GM21423 (cell line): ENCODE measurements at regions not wholly inside any gene's neighbourhood (a gene's known extent, or its start where the extent isn't known, plus 50 kb on each side); places are given as distances from the start of the nearest gene placed in this dataset.

ENCODE experiments used
- ATAC-seq: cut with Tn5 transposase; IDR thresholded peaks from one replicate; pipeline ENCODE4 v1.9.1; 2021; ENCODE audit warnings: mild to moderate bottlenecking, moderate library complexity; ENCODE audit not compliant: unreplicated experiment

DNA sequence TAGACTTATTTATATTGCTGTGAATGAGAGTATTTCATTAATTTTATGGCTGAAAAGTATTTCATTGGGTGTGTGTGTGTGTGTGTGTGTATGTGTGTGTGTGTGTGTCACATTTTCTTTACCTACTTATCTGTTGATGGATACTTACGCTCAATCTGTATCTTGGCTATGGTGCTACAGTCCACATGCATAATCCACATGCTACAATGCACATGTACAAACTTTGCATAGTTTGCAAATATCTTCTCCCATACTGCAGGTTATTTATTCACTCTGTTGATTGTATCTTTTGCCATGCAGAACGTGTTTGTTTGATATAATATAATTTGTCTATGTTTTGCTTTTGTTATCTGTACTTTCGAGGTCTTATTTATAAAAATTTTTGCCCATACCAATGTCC lies 167.8 kb downstream of the RAB28 start:
- ATAC-seq, result no peak

DNA sequence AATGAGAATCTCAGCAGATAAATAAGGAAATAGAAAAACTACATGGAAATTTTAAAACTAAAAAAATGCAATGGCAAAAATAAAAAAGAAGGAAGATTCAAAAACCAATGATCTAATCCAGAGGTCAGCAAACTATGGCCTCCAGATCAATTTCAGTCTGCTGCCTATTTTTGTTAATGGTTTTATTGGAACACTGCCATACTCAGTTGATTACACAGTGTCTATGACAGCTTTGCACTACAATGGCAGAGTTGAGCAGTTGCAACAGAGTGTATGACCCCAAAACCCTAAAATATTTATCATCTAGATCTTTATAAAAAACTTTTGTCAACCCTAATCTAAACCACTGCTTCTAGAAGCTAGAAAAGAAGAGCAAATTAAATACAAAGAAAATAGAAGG lies 170.3 kb downstream of the RAB28 start:
- no peak for ATAC-seq

DNA sequence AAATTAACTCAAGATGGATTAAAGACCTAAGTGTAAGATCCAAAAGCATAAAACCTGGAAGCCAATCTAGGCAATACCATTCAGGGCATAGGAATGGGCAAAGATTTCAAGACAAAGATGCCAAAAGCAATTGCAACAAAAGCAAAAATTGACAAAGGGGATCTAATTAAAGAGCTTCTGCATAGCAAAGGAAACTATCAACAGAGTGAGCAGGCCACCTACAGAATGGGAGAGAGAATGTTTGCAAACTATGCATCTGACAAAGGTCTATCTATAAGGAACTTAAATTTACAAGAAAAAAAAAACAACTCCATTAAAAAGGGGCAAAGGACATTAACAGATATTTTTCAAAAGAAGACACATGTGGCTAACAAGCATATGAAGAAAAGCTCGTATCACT lies 171.9 kb downstream of the RAB28 start:
- no peak for ATAC-seq

DNA sequence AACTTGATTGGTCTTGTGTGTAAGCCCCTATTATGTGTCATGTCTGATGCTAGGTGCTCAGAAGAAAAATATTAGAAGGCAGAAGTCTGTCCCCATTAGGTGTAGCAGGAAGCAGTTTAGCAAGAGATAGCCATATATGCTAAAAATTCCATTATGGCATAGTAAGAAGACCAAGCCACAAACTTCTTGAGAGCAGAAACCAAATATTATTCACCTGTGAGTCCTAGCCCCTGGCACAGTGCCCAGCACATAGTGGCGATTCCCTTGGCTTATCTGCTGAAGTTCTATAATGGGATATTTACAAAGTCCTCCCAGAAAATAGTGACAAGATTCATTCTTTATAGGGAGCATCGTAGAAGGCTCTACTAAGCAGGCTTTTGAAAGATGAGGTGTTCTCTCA lies 174.4 kb downstream of the RAB28 start:
- no peak for ATAC-seq

DNA sequence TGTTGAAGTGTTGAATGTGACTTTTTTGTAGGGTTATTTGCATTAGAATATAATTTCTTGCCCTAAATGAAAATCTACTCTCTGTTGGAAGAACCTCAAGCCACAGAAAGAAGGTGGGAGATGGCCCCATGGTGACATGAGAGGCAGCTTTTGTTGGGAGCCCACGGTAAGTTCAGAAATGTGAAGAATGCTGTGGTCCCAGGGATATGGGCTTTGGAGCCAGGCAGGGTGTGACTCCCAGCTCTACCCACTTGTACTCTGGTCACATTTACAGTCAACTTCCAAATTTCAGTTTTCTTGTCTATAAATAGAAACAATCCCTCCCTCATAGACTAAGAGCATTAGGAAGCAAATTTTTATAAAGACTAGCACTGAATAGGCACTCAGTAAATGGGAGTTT lies 177.8 kb downstream of the RAB28 start:
- ATAC-seq, result no peak

DNA sequence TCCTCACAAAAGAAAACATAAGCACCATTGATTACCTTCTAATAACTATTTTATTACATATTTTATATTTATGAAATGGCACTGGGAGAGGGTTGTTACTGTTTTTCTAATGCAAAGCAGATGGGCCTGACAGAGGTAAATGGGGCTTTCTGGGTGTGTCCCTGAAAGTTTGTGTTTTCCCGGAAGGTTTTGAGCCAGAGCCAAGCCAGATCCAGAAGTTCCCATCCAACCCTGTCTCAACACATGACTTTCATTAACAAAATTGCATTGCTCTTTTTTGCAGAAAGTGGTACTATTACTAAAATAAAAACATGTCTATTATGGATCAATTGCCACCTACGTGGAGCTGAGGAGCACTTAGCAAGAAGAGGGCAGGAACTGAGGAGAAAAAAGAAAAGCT lies 181.3 kb downstream of the RAB28 start:
- ATAC-seq, result no peak

DNA sequence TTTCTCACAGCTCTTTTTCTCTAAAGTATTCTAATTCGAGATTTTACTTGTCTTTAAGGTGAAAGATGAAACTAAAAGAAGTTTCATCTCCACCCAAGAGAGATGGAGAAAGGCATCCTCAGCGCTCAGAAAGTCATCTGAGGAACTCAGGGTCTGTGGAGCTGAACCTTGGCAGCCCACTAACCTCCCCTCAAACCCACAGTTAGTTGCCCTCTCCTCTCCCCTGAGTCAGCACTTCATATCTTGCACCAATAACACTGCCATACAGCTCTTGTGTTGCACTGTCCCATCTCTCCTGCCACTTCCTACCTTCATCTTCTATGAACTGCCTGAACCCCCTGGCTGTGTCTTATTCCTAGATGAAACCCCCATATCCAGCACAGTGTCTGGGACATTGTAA lies 184.8 kb downstream of the RAB28 start:
- no peak for ATAC-seq

DNA sequence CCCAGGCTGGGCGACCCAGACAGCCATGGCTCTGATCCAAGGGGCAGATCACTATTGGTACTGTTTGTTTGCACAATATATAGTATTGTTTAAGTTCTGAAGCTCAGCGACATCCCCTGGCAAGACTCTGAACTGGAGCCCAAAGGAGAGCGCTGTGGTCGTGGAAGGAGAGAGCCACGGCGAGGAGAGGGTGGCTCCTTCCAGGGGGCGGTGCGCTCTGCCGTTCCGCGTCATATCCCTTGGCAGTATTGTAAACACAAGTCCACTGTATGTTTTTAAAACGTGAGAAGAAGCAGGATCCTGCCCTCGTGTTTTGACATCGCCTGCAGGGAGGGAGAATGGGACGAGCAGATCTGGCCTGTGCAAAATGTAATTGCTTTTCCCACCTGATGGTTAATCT lies 185.5 kb downstream of the RAB28 start:
- ATAC-seq, result no peak

DNA sequence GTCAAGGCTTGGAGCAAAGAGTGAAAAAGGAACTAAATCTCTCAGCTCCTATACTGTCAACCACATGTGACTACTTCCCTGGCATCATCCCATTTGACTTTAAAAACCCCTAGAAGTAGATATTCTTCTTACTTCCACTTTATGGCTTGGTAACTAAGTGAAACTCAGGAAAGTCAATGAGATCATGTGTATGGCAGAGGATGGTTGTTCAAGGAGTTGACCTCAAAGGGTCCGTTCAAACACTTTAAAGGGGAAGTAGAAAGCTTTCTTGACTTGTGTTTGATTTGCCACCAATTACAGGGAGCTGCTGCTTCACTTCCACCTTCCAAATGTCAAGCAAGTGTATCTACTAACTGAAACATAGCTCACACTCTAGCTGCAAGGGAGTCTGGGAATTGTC lies 187.2 kb downstream of the RAB28 start:
- no peak for ATAC-seq

DNA sequence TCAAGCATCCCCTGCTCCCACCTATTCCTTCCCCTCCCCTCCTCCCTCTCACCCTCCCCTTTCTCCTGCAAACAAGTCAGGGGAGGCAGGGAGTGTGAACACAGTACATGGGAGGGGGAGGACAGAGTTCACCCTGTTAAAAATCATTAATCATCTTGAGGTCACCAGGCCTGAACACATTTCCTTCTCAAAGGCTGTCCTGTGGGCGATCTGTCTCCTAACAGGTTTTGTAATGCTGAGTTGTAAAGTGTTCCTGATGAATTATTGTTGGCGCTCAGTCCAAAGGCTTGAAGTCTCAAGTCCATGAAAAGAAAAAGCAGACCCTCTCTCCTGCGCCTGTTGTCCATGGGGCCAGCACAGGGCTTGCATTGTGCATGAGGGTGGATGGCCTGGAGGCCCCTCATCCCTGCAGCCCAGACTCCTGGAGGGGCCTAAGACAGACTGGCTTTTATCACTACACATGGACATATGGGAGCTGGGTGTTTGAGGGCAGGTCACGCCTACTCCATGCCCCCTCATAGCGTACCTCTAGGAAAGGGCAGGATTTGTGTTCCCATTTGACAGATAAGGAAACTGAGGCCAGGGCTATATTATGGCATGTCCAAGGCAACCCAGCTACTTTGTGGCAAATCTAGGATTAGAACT lies 189.1 kb downstream of the RAB28 start:
- no peak for ATAC-seq

DNA sequence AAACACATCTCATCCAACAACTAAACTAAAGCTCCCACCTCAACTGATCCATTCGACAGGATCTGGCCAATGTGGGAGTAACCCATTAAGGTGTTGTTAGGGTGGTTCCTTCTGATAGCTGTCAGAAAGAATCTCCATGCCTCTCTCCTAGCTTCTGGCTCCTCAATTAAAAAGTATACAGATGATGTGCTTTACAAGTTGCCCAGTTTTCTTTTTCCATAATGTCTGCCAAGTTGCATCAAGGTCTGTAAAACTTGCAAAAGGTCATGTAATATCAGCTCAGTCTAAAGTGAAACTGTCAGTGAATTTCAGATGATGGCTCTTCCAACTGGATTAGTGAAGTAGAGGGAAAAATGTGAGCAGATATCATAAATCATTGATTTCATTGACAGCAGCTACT lies 191.8 kb downstream of the RAB28 start:
- no peak for ATAC-seq

DNA sequence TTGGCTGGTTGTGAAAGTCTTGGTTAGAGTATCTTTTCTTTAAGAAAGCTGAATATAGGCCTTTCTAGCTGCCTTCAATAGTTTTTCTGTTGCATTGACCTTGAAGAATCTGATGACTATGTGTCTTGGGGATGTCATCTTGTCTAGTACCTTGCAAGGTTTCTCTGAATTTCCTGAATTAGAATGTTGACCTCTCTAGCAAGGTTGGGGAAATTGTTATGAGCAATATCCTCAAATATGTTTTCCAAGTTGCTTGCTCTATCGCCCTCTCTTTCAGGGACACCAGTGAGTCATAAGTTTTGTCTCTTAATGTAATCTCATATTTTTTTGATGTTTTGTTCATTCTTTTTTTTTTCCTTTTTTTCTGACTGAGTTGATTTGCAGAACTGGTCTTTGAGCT lies 194.7 kb downstream of the RAB28 start:
- ATAC-seq, result no peak

DNA sequence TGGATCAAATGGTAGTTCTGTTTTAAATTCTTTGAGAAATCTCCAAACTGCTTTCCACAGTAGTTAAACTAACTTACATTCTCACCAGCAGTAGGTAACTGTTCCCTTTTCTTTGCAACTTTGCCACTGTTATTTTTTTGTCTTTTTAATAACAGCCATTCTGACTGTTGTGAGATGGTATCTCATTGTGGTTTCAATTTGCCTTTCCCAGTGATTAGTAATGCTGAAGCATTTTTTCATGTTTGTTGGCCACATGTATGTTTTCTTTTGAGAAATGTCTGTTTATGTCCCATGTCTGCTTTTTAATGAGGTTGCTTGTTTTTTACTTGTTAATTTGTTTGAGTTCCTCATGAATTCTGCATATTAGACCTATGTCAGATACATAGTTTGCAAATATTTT lies 198.8 kb downstream of the RAB28 start:
- ATAC-seq, result no peak

DNA sequence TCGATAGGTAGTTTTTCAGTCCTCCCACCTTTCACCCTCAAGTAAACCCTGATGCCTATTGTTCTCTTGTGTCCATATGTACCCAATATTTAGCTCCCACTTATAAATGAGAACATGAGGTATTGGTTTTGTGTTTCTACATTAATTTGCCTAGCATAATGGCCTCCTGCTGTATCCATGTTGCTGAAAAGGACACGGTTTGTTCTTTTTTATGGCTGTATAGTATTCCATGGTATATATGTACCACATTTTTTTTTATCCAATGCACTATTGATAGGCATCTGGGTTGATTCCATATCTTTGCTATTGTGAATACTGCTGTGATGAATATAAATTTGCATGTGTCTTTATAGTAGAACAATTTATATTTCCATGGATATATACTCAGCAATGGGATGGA lies 199.2 kb downstream of the RAB28 start:
- no peak for ATAC-seq

DNA sequence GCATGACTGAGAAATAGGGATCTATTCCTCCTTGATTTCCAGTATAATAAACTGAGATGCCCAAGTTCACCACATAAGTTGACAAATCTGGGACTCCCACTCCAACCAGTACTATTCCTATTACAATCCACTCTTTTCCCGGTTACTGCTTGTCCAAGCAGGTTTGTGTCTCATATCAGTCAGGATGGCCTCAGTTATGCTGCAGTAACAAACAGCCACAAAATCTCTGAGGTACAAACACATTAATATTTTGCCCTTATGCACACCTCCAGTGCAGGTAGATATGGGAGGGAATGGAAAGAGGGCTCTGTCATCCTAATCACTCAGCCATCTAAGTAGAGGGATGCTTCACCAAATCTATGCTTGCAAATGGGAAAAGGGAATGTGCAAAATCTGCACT lies 207.8 kb downstream of the RAB28 start:
- no peak for ATAC-seq

DNA sequence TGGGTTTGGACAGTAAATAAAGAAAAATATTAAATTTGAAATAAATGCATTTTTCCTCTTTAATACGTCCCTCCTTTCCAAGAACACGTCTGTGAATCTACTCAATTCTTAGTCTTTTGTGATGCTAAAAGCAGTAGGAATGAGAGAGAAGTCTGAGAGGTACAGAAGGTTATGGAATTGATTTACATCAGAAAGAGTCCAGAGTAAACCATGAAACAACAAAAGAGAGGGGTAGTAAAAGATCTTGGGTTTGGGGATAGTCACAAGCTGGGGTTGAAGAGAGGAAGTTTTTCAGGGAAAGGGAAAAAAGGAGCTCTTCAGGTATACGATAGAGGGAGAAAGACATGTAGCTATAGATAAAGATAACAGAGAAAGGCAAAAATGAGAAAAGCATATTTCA lies 215.4 kb downstream of the RAB28 start:
- ATAC-seq, result no peak

DNA sequence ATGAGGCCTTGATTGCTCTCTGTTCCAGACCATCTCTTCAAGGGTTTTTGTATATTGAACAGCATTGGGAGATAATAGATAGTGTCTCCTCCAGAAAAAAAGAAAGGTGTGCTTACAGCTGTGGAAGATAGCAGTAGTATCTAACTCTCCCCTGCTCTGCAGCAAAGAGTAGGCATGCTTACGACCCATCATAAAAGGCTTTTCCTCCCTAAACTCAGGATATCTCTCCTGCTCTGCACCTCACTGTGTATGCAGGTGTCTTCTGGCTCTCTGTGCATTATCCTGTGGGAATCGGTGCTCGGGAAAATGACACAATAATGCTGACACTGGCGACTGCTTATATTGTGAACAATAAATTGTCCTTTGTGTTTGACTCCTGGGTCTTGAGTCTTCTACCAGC lies 216.0 kb downstream of the RAB28 start:
- ATAC-seq, result no peak

DNA sequence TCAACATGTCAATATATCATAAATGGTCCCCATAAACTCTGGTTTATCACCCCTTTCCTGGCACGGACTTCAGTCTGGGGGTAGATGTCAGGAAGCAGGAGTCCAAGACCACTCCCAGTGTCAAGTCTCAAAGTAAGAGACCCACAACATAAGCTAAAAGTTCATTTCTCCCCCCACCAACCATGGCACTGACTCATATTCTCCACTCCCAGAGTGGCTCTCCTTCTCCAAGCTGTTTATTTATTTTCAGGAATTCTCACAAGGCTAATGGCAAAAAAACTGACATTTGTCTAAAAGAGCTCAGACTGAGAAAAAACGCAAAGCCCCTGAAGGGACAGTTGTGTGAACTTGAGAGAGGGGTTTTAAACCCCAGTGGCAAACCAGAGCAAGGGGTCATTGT lies 217.0 kb downstream of the RAB28 start:
- no peak for ATAC-seq

DNA sequence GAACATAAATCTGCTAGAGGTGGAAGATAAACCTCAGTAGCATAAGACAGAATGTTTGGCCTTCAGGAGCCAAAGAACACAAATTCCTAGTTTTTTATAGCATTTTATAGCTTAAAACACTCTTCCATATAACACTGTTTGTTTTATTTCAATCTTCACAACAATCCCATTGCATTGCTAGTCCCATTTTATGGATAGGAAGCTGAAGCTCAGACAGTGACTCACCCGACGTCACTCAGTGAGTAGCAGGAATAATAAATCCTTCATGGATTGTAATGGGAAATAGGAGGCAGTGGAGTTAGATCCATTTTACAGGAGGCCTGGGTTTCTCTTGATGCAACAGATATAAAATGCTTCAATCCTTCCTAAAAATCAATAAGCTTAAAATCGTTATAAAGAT lies 217.5 kb downstream of the RAB28 start:
- no peak for ATAC-seq

DNA sequence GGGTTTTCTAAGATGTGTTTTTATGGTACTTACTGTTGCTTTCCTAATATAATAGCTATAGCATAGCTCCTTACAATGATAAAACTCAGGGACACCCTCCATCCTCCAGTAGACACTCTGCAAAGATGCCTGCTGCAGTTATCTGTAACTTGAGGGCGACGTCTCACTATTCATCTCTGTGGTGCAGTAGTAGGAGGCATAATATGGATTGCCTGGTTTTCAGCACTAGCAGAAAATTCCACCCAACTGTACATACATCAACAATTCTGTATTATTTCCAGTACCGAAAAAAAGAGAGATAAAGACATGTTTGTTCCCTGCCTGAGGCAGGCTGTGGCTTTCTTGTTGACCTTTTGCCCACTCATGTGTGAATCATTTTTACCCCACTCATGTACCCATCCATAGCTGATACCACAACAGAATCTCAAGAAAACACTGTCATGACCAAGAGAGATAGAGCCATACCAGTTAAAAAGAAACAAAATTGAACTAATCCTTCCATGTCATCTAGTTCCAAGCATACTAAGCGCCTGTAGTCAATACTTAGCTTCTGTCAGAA lies 220.1 kb downstream of the RAB28 start:
- no peak for ATAC-seq

DNA sequence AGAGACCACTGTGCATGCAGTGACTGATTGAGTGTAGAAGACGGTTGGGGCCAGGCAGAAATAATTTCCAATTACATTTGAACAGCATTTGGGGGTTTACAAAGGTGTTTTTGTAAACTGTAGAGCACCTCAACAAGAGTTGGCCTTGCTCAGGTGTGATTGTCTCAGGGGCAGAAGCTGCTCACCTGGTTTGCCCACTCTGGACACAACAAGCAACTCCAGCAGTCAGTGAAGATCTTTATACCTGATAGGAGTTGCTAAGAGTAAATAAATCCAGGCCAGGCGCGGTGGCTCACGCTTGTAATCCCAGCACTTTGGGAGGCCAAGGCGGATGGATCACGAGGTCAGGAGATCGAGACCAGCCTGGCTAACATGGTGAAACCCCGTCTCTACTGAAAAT lies 221.3 kb downstream of the RAB28 start:
- no peak for ATAC-seq

DNA sequence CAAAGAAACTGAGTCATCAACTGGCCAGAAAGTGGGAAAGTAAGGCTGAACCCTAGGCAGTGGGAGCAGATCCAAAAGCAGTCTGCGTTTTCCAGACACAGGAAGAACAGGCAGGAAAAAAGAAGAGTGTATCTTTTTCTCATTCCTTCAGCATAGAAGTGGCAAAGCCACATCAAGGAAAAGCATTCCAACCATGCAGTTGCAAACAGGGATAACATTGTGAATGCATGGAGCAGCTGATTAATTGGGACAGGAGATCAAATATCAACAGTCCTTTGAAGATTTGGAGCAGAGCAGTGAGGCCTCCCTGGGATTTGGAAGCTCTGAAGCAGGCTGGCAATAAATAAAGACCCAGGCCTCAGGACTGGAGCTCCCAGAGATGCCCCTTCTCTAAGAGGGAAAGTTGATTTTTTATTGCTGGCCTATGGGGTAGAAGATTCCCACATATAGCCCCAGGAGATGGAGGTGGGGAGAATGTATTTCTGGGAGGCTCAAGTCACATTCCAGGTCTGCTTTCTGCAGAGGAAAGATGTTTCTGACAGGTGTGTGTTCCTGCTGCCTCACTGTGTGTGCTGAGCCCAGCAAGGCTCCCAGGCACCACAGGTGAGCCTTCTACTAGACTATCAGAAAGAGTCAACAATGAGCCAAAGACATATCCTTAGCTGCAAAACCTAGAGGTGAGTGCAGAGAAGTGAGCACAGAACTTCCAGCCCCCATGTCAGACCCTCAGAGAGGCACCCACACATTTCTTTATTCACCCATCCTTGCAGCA lies 222.5 kb downstream of the RAB28 start:
- no peak for ATAC-seq

DNA sequence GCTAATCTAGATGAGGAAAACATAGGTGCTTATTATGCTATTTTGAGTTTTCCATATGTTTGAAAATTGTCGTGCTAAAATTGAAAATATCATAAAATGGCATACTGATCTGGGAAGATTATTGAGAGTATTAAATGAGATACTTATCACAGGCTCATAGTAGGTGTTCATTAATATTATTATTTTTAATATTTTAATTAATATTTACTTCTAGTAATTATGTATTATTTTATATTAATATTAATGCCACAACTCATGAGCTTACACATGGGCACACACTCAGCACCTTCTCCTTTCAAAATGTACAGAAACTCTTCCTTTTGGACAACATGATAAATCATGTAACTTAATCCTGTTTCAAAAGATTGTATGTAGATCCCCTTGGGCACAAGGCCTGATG lies 223.6 kb downstream of the RAB28 start:
- ATAC-seq, result no peak
